ENCODE measurements at regions not wholly inside any gene's neighbourhood (a gene's known extent, or its start where the extent isn't known, plus 50 kb on each side); places are given as distances from the start of the nearest gene placed in this dataset.

GRCh38 chr11:42195289-42196013, 736.0 kb upstream of the LRRC4C start:
- no peaks in the 10 kb centered on the region for H3K9me2 ChIP-seq (ENCODE audit: insufficient read depth, low read length)
- no peaks in the 10 kb centered on the region for H3K79me2 ChIP-seq (replicated peaks; ENCODE audit: insufficient read depth, low read length)
- H3K27ac ChIP-seq (ENCODE audit: low read length), result no peak overlapping the region
- H3K27me3 ChIP-seq (ENCODE audit: insufficient read depth, low read depth, low read length), result no peaks in the 10 kb centered on the region
- no peak overlapping the region for H2AFZ ChIP-seq (ENCODE audit: low read depth, low read length)
- H3K4me2 ChIP-seq (ENCODE audit: low read length), result no peak overlapping the region
- H3K36me3 ChIP-seq (ENCODE audit: insufficient read depth, low read length), result no peaks in the 10 kb centered on the region
- TF ChIP-seq MXI1 (conservative IDR thresholded peaks at IDR 0.05; ENCODE audit: poor library complexity, severe bottlenecking), result no peak
- TF ChIP-seq TAF1 (IDR thresholded peaks at IDR 0.05; ENCODE audit: low read depth), result no peak
- TF ChIP-seq EP300 (conservative IDR thresholded peaks at IDR 0.05; ENCODE audit: poor library complexity, severe bottlenecking), result no peak
- TF ChIP-seq RAD21 (conservative IDR thresholded peaks at IDR 0.05), result no peak
- TF ChIP-seq EZH2 (IDR thresholded peaks at IDR 0.05; ENCODE audit: borderline replicate concordance, insufficient read depth, low read length, poor library complexity, severe bottlenecking), result no peak
- TF ChIP-seq REST (IDR thresholded peaks at IDR 0.05; ENCODE audit: borderline replicate concordance), result no peak
- no peaks in the 10 kb centered on the region for H3K9me3 ChIP-seq (ENCODE audit: low read length)
- H3K9ac ChIP-seq (ENCODE audit: low read length), result no peak overlapping the region
- H3F3A ChIP-seq (ENCODE audit: insufficient read depth, low read length, poor library complexity, severe bottlenecking), result no peaks in the 10 kb centered on the region
- H4K20me1 ChIP-seq (ENCODE audit: insufficient read depth), result no peaks in the 10 kb centered on the region
- H3K4me3 ChIP-seq (ENCODE audit: low read length), result no peak overlapping the region

GRCh38 chr11:42200311-42200710, 740.9 kb upstream of the LRRC4C start:
- Histone ChIP-seq H4K20me1 (ENCODE audit: insufficient read depth) (no peaks in the 10 kb centered on the region), H3K79me2 (replicated peaks; ENCODE audit: insufficient read depth, low read length) (no peaks in the 10 kb centered on the region), H3K9ac (ENCODE audit: low read length) (no peak overlapping the region), H3K9me2 (ENCODE audit: insufficient read depth, low read length) (no peaks in the 10 kb centered on the region), H3K4me2 (ENCODE audit: low read length) (no peak overlapping the region), H3F3A (ENCODE audit: insufficient read depth, low read length, poor library complexity, severe bottlenecking) (no peaks in the 10 kb centered on the region), H3K36me3 (ENCODE audit: insufficient read depth, low read length) (no peaks in the 10 kb centered on the region), H2AFZ (ENCODE audit: low read depth, low read length) (no peak overlapping the region), H3K4me3 (ENCODE audit: low read length) (no peak overlapping the region), H3K9me3 (ENCODE audit: low read length) (no peaks in the 10 kb centered on the region), H3K27ac (ENCODE audit: low read length) (no peak overlapping the region), H3K27me3 (ENCODE audit: insufficient read depth, low read depth, low read length) (no peaks in the 10 kb centered on the region)
- TF ChIP-seq RAD21 (conservative IDR thresholded peaks at IDR 0.05) (no peak), EP300 (conservative IDR thresholded peaks at IDR 0.05; ENCODE audit: poor library complexity, severe bottlenecking) (no peak), REST (IDR thresholded peaks at IDR 0.05; ENCODE audit: borderline replicate concordance) (no peak)
